Panc1 (cell line): ENCODE measurements at regions not wholly inside any gene's neighbourhood (a gene's known extent, or its start where the extent isn't known, plus 50 kb on each side); places are given as distances from the start of the nearest gene placed in this dataset.

Experiments
- CTCF ChIP-seq: fragments of 450-650 bp; IDR thresholded peaks from 2 replicates; pipeline ENCODE4 v1.5.1; 2017; ENCODE audit warnings: mild to moderate bottlenecking
- POLR2AphosphoS5 ChIP-seq: IDR thresholded peaks from 2 replicates; pipeline ENCODE4 v1.6.1; 2012; ENCODE audit warnings: mild to moderate bottlenecking, low read depth, low read length, moderate library complexity
- REST ChIP-seq, 2 experiments: IDR thresholded peaks; 2 replicates each; pipeline ENCODE4 v1.6.1; 2011 to 2012; ENCODE audit warnings: low read depth in 2 of 2, control low read depth in 1 of 2, low read length in 1 of 2, mild to moderate bottlenecking in 1 of 2, moderate library complexity in 1 of 2; ENCODE audit not compliant: insufficient read depth in 1 of 2
- SIN3A ChIP-seq: IDR thresholded peaks from 2 replicates; pipeline ENCODE4 v1.6.1; 2012; ENCODE audit warnings: low read depth, mild to moderate bottlenecking, low read length, moderate library complexity, borderline replicate concordance; ENCODE audit not compliant: insufficient read depth

GRCh38 chr14:26132061-26132645 lies 465.7 kb downstream of the NOVA1 start:
- no peak for TF ChIP-seq CTCF
- TF ChIP-seq POLR2AphosphoS5: no peak
- TF ChIP-seq SIN3A: no peak
- no peak for TF ChIP-seq REST (IDR thresholded peaks at IDR 0.05; ENCODE audit: insufficient read depth in 1 of 2, low read depth in 2 of 2, low read length in 1 of 2)
